HL-60/S4 treated with phorbol 12-myristate 13-acetate at 8.2 ng/mL for 4 days and 3 days (cell line): ENCODE measurements at regions not wholly inside any gene's neighbourhood (a gene's known extent, or its start where the extent isn't known, plus 50 kb on each side); places are given as distances from the start of the nearest gene placed in this dataset.

Experiments used
- in situ Hi-C: fragments of 300-500 bp; cut with MboI; formaldehyde crosslinking; loops from 2 replicates; pipeline ENCODE4 v1.15.0; 2022; ENCODE audit warnings: low sequenced_read_pairs

GRCh38 chr1:182129398-182129797 is 67.9 kb upstream of the ZNF648 start:
- in situ Hi-C loops = no loop called here

- in situ Hi-C loops = no loop called here
These were observed 67.0 kb upstream of the ZNF648 start for GRCh38 chr1:182128502-182128901.

- in situ Hi-C loops = no loop called here
These were observed 66.1 kb upstream of the ZNF648 start for GRCh38 chr1:182127656-182128055.

GRCh38 chr1:182126272-182126800 is 64.8 kb upstream of the ZNF648 start:
- in situ Hi-C loops = no loop called here

- in situ Hi-C loops = no loop called here
These were observed 61.4 kb upstream of the ZNF648 start for GRCh38 chr1:182122913-182123260.

- in situ Hi-C loops = no loop called here
These were observed 60.9 kb upstream of the ZNF648 start for GRCh38 chr1:182122256-182122912.

- in situ Hi-C loops = no loop called here
These were observed 60.3 kb upstream of the ZNF648 start for GRCh38 chr1:182121787-182122186.

- in situ Hi-C loops = no loop called here
These were observed 59.1 kb upstream of the ZNF648 start for GRCh38 chr1:182120411-182121258.

GRCh38 chr1:182119631-182120030 is 58.1 kb upstream of the ZNF648 start:
- in situ Hi-C loops = no loop called here

- in situ Hi-C loops = no loop called here
These were observed 57.3 kb upstream of the ZNF648 start for GRCh38 chr1:182118851-182119250.

- in situ Hi-C loops = no loop called here
These were observed 53.1 kb upstream of the ZNF648 start for GRCh38 chr1:182114627-182115023.

GRCh38 chr1:182113879-182114626 is 52.5 kb upstream of the ZNF648 start:
- in situ Hi-C loops = no loop called here

- in situ Hi-C loops = no loop called here
These were observed 50.0 kb upstream of the ZNF648 start for GRCh38 chr1:182111496-182111895.
